Fibroblast of lung (primary cell): ENCODE measurements at regions not wholly inside any gene's neighbourhood (a gene's known extent, or its start where the extent isn't known, plus 50 kb on each side); places are given as distances from the start of the nearest gene placed in this dataset.
"Not testable (repeated sequence)": the region's sequence is repeated elsewhere in the genome, so short reads cannot be mapped to it uniquely, and the experiment has no call there.

Experiments used
- DNase-seq, 2 donors: peaks; one replicate each; pipeline versions ENCODE4 v3.0.0 to v3.0.0-alpha.2; 2010; ENCODE audit warnings: low read depth in 2 of 2
- H2AFZ ChIP-seq: 2 replicates; pipeline ENCODE4 v1.5.1; 2012; ENCODE audit warnings: low read length, control low read depth, inconsistent platforms
- H3K27ac ChIP-seq: 2 replicates; pipeline ENCODE4 v1.5.1; 2011; ENCODE audit warnings: low read length, control low read depth; ENCODE audit not compliant: insufficient read depth
- H3K27me3 ChIP-seq: 2 replicates; pipeline ENCODE4 v1.5.1; 2011; ENCODE audit warnings: mild to moderate bottlenecking, low read length; ENCODE audit not compliant: control insufficient read depth, insufficient read depth
- H3K36me3 ChIP-seq: 2 replicates; pipeline ENCODE4 v1.5.1; 2011; ENCODE audit warnings: low read length; ENCODE audit not compliant: control insufficient read depth, insufficient read depth
- H3K4me1 ChIP-seq: 2 replicates; pipeline ENCODE4 v1.5.1; 2011; ENCODE audit warnings: low read length; ENCODE audit not compliant: control insufficient read depth, insufficient read depth; ENCODE audit errors: extremely low read depth
- H3K4me2 ChIP-seq: 2 replicates; pipeline ENCODE4 v1.5.1; 2011; ENCODE audit warnings: low read length, control low read depth; ENCODE audit not compliant: insufficient read depth; ENCODE audit errors: extremely low read depth
- H3K4me3 ChIP-seq, 4 experiments: fragments of 200-600 bp in 1 of 4; sonication (generic) in 1 of 4; replicated peaks in 1 of 4; 2 replicates each; pipeline ENCODE4 v1.5.1; 2011 to 2016; ENCODE audit warnings: low read length in 4 of 4, low read depth in 3 of 4, mild to moderate bottlenecking in 3 of 4, control low read depth in 2 of 4, inconsistent platforms in 1 of 4, mixed read lengths in 1 of 4; ENCODE audit not compliant: insufficient read depth in 1 of 4; ENCODE audit errors: control extremely low read depth in 1 of 4
- H3K79me2 ChIP-seq: 2 replicates; pipeline ENCODE4 v1.5.1; 2012; ENCODE audit warnings: mild to moderate bottlenecking, low read length, inconsistent platforms; ENCODE audit not compliant: control insufficient read depth, insufficient read depth
- H3K9ac ChIP-seq: 2 replicates; pipeline ENCODE4 v1.5.1; 2011; ENCODE audit warnings: mild to moderate bottlenecking, low read length, control low read depth; ENCODE audit not compliant: insufficient read depth
- H3K9me3 ChIP-seq: 2 replicates; pipeline ENCODE4 v1.5.1; 2012; ENCODE audit warnings: low read depth, low read length; ENCODE audit not compliant: control insufficient read depth, insufficient read depth
- H4K20me1 ChIP-seq: 2 replicates; pipeline ENCODE4 v1.5.1; 2011; ENCODE audit warnings: low read length; ENCODE audit not compliant: control insufficient read depth, insufficient read depth; ENCODE audit errors: extremely low read depth
- EZH2 ChIP-seq: IDR thresholded peaks from 2 replicates; pipeline ENCODE4 v1.5.1; 2012; ENCODE audit warnings: low read length, control low read depth, mild to moderate bottlenecking; ENCODE audit errors: missing control alignments
- TF ChIP-seq, protein P1 (sequence below), 2 donors: IDR thresholded peaks in 1 of 2; conservative IDR thresholded peaks in 1 of 2; 1 replicate in 1 of 2; 2 replicates in 1 of 2; pipeline ENCODE4 v1.5.1; 2011 to 2012; ENCODE audit warnings: low read length in 2 of 2, control low read depth in 1 of 2, inconsistent platforms in 1 of 2, low read depth in 1 of 2, mild to moderate bottlenecking in 1 of 2

DNA sequence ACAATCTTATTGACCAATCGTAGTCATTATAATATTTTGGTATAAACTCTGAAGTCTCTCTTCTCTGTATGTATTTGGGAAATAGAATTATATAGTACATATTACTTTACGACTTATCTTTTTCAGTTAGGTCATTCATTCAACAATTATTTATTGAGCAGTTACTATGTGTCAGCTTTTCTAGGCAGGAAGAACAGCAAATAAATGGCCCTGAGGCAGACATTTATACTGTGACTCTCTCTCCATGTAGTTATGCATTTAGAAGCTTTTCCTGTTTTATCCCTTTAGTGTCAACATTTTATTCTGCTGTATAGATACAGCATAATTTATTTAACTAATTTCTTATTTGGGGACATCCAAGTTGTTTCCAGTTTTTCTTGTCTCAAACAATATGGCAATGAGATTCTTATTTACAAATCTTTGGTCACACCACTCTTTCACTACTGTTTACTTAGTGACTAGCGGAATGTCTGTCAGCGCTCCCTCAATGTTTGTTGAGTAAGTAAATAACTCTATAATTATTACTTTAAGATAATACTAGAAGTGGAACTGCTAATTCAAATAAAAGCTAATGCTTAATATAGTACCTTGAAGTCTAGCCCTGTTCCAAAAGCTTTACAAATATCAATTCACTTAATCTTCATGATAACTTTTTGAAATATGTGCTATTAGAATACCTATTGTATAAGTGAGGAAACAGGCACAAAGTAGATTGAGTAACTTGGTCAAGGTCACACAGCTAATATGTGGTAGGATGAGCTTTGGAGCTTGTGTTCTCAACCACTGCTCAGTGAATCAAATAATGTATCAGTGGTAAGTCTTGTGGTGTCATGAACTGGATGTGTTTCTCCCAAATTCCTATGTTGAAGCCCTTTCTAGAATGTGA lies 465.6 kb downstream of the SIPA1L2 start:
- H3K4me2 ChIP-seq = no peak overlapping the region
- no peak for DNase-seq
- TF ChIP-seq EZH2 = no peak
- TF ChIP-seq, protein P1, sequence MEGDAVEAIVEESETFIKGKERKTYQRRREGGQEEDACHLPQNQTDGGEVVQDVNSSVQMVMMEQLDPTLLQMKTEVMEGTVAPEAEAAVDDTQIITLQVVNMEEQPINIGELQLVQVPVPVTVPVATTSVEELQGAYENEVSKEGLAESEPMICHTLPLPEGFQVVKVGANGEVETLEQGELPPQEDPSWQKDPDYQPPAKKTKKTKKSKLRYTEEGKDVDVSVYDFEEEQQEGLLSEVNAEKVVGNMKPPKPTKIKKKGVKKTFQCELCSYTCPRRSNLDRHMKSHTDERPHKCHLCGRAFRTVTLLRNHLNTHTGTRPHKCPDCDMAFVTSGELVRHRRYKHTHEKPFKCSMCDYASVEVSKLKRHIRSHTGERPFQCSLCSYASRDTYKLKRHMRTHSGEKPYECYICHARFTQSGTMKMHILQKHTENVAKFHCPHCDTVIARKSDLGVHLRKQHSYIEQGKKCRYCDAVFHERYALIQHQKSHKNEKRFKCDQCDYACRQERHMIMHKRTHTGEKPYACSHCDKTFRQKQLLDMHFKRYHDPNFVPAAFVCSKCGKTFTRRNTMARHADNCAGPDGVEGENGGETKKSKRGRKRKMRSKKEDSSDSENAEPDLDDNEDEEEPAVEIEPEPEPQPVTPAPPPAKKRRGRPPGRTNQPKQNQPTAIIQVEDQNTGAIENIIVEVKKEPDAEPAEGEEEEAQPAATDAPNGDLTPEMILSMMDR (conservative IDR thresholded peaks at IDR 0.05 in 1 of 2, IDR thresholded peaks at IDR 0.05 in 1 of 2; ENCODE audit: low read depth in 1 of 2, low read length in 2 of 2) = no peak

GRCh38 chr1:232163533-232163932 lies 466.4 kb downstream of the SIPA1L2 start:
- Histone ChIP-seq H3K79me2 (no peaks in the 10 kb centered on the region), H3K4me3 (no peak overlapping the region), H3K27me3 (no peaks in the 10 kb centered on the region), H4K20me1 (no peaks in the 10 kb centered on the region), H3K4me1 (no peaks in the 10 kb centered on the region), H3K9me3 (no peaks in the 10 kb centered on the region), H3K9ac (no peak overlapping the region), H2AFZ (no peak overlapping the region), H3K36me3 (no peaks in the 10 kb centered on the region), H3K4me2 (no peak overlapping the region), H3K27ac (no peak overlapping the region)
- DNase-seq = no peak
- TF ChIP-seq, protein P1 (conservative IDR thresholded peaks at IDR 0.05 in 1 of 2, IDR thresholded peaks at IDR 0.05 in 1 of 2; ENCODE audit: low read depth in 1 of 2, low read length in 2 of 2) = no peak
- no peak for TF ChIP-seq EZH2

More for the DNA sequence above, 465.6 kb downstream of the SIPA1L2 start:
- Histone ChIP-seq H3K36me3 (no peaks in the 10 kb centered on the region), H3K4me3 (no peak overlapping the region), H3K27ac (no peak overlapping the region), H3K27me3 (no peaks in the 10 kb centered on the region), H2AFZ (no peak overlapping the region), H4K20me1 (no peaks in the 10 kb centered on the region), H3K4me1 (no peaks in the 10 kb centered on the region), H3K9me3 (no peaks in the 10 kb centered on the region), H3K9ac (no peak overlapping the region), H3K79me2 (no peaks in the 10 kb centered on the region)

DNA sequence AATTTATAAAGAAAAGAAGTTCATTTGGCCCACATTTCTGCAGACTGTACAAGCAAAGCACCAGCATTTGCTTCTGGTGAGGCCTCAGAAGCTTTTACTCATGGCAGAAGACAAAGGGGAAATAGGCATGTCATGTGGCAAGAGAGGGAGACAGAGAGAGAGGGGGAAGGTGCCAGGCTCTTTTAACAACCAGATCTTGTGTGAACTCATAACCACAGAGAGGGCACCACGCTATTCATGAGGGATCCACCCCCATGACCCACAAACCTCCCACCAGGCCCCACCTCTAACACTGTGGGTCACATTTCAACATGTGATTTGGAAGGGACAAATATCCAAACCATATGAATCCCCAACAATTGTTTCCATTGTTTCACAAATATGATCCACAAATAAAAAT lies 467.9 kb downstream of the SIPA1L2 start:
- no peak for TF ChIP-seq EZH2
- TF ChIP-seq, protein P1 (conservative IDR thresholded peaks at IDR 0.05 in 1 of 2, IDR thresholded peaks at IDR 0.05 in 1 of 2; ENCODE audit: low read depth in 1 of 2, low read length in 2 of 2) = no peak
- no peak for DNase-seq
- no peak overlapping the region for H3K9ac ChIP-seq

GRCh38 chr1:232158558-232158957 lies 471.4 kb downstream of the SIPA1L2 start:
- H3K27ac ChIP-seq = not testable (repeated sequence)

More for the DNA sequence above, 467.9 kb downstream of the SIPA1L2 start:
- Histone ChIP-seq H3K79me2 (no peaks in the 10 kb centered on the region), H3K27ac (no peak overlapping the region), H3K4me1 (no peaks in the 10 kb centered on the region), H3K27me3 (no peaks in the 10 kb centered on the region), H3K9me3 (no peaks in the 10 kb centered on the region), H3K4me2 (no peak overlapping the region), H2AFZ (no peak overlapping the region), H3K36me3 (no peaks in the 10 kb centered on the region), H4K20me1 (no peaks in the 10 kb centered on the region), H3K4me3 (no peak overlapping the region)

More at GRCh38 chr1:232158558-232158957, 471.4 kb downstream of the SIPA1L2 start:
- H3K9me3 ChIP-seq, H3K36me3 ChIP-seq, H3K9ac ChIP-seq, H2AFZ ChIP-seq, H3K27me3 ChIP-seq, H3K79me2 ChIP-seq, H4K20me1 ChIP-seq, H3K4me2 ChIP-seq, H3K4me1 ChIP-seq, DNase-seq, H3K4me3 ChIP-seq: not testable (repeated sequence)
